ENCODE measurements at regions not wholly inside any gene's neighbourhood (a gene's known extent, or its start where the extent isn't known, plus 50 kb on each side); places are given as distances from the start of the nearest gene placed in this dataset.
A peak's percentile ranks its signal among the peaks of the same experiment; 100 is the strongest.

DNA sequence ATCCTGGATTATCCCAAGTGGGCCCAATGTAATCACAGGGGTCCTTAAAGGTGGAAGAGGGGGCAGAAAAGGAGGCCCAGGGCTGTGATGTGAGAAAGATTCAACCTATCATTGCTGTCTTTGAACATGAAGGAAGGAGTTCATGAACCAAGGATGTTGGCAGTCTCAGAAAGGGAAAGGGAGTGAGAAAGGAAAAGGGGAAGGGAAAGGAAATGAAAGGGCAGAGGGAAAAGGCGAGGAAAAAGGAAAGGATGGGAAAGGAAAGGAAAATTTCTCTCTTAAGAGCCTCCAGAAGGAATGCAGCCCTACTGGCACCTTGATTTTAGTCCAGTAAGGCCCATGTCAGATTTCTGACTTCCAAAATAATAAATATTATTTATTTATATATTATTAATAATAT is 687.8 kb downstream of the COL12A1 start:
- Mint-ChIP-seq H3K9me3 (ENCODE audit: unreplicated experiment) (no peaks in the 10 kb centered on the region), H3K4me1 (ENCODE audit: insufficient read depth, unreplicated experiment) (peaks cover 6% of the 10 kb centered on the region), H3K27ac (ENCODE audit: low read depth, unreplicated experiment) (no peak overlapping the region), H3K27me3 (ENCODE audit: insufficient read depth, unreplicated experiment) (no peaks in the 10 kb centered on the region), H3K4me3 (ENCODE audit: unreplicated experiment) (no peak overlapping the region), H3K36me3 (ENCODE audit: insufficient read depth, unreplicated experiment) (no peaks in the 10 kb centered on the region)
- DNase-seq (ENCODE audit: unreplicated experiment) = no peak
- intact Hi-C loops (cut with micrococcal nuclease) = no loop called here
- CTCF ChIA-PET = no interaction called here
- POLR2A ChIA-PET = interaction anchor here (0.5 kb wide), 1 partner anchor 19 kb away, joined by 3 read pairs; no protein-coding TSS in a partner anchor
- TF ChIP-seq, protein P1, sequence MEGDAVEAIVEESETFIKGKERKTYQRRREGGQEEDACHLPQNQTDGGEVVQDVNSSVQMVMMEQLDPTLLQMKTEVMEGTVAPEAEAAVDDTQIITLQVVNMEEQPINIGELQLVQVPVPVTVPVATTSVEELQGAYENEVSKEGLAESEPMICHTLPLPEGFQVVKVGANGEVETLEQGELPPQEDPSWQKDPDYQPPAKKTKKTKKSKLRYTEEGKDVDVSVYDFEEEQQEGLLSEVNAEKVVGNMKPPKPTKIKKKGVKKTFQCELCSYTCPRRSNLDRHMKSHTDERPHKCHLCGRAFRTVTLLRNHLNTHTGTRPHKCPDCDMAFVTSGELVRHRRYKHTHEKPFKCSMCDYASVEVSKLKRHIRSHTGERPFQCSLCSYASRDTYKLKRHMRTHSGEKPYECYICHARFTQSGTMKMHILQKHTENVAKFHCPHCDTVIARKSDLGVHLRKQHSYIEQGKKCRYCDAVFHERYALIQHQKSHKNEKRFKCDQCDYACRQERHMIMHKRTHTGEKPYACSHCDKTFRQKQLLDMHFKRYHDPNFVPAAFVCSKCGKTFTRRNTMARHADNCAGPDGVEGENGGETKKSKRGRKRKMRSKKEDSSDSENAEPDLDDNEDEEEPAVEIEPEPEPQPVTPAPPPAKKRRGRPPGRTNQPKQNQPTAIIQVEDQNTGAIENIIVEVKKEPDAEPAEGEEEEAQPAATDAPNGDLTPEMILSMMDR (IDR thresholded peaks at IDR 0.05; ENCODE audit: unreplicated experiment) = no peak
- BruUV-seq (replicated peaks) = no TSS peak

DNA sequence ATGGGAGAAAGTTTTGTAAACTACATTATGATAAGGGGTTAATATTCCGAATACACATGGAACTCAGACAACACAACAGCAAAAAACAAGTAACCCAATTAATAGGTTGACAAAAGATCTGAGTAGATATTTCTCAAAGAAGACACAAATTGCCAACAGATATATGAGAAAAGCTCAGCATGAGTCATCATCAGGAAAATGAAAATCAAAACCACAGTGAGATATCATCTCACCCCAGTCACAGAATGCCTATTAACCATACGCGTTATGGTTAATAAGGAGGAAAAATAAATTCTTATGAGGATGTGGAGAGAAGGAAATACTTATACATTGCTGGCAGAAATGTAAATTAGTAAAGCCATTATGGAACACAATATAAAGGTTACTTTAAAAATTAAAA is 695.0 kb downstream of the COL12A1 start:
- ChIA-PET POLR2A (interaction anchor here (0.9 kb wide), 1 partner anchor 9 kb away, joined by 7 read pairs; no protein-coding TSS in a partner anchor), CTCF (no interaction called here)
- TF ChIP-seq, protein P1 (IDR thresholded peaks at IDR 0.05; ENCODE audit: unreplicated experiment) = no peak
- Mint-ChIP-seq H3K9me3 (ENCODE audit: unreplicated experiment) (peaks cover 9% of the 10 kb centered on the region), H3K4me1 (ENCODE audit: insufficient read depth, unreplicated experiment) (no peaks in the 10 kb centered on the region), H3K36me3 (ENCODE audit: insufficient read depth, unreplicated experiment) (no peaks in the 10 kb centered on the region), H3K27me3 (ENCODE audit: insufficient read depth, unreplicated experiment) (no peaks in the 10 kb centered on the region), H3K27ac (ENCODE audit: low read depth, unreplicated experiment) (no peak overlapping the region), H3K4me3 (ENCODE audit: unreplicated experiment) (no peak overlapping the region)
- peak; percentile 3 for DNase-seq (ENCODE audit: unreplicated experiment)
- BruUV-seq (replicated peaks) = no TSS peak
- intact Hi-C loops (cut with micrococcal nuclease) = no loop called here

DNA sequence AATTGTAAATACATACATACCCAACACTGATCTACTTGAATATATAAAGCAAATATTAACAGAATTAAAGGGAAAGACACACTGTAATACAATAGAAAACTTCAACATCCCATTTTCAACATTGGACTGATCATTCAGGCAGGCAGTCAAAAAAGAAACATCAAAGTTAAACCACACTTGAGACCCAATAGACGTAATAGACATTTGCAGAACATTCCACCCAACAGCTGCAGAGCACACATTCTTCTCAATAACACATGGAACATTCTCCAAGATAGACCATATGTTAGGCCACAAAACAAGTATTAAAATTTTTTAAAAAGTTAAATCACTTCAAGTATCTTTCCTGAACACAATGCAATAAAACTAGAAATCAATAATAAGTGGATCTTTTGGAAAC is 698.2 kb downstream of the COL12A1 start:
- H3K27ac Mint-ChIP-seq (ENCODE audit: low read depth, unreplicated experiment) = no peak overlapping the region
- peaks cover 18% of the 10 kb centered on the region for H3K9me3 Mint-ChIP-seq (ENCODE audit: unreplicated experiment)
- intact Hi-C loops (cut with micrococcal nuclease) = no loop called here
- BruUV-seq (replicated peaks) = no TSS peak
- POLR2A ChIA-PET = interaction anchor here (0.6 kb wide), 2 partner anchors 57 to 92 kb away, joined by 3 to 4 read pairs; no protein-coding TSS in a partner anchor
- no peak for DNase-seq (ENCODE audit: unreplicated experiment)
- H3K36me3 Mint-ChIP-seq (ENCODE audit: insufficient read depth, unreplicated experiment) = peaks cover 7% of the 10 kb centered on the region
- H3K4me3 Mint-ChIP-seq (ENCODE audit: unreplicated experiment) = no peak overlapping the region
- H3K4me1 Mint-ChIP-seq (ENCODE audit: insufficient read depth, unreplicated experiment) = no peaks in the 10 kb centered on the region
- CTCF ChIA-PET = interaction anchor here (0.6 to 1.2 kb wide), 2 partner anchors 46 to 697 kb away, joined by 3 read pairs; no protein-coding TSS in a partner anchor
- TF ChIP-seq, protein P1 (IDR thresholded peaks at IDR 0.05; ENCODE audit: unreplicated experiment) = no peak
- H3K27me3 Mint-ChIP-seq (ENCODE audit: insufficient read depth, unreplicated experiment) = no peaks in the 10 kb centered on the region

DNA sequence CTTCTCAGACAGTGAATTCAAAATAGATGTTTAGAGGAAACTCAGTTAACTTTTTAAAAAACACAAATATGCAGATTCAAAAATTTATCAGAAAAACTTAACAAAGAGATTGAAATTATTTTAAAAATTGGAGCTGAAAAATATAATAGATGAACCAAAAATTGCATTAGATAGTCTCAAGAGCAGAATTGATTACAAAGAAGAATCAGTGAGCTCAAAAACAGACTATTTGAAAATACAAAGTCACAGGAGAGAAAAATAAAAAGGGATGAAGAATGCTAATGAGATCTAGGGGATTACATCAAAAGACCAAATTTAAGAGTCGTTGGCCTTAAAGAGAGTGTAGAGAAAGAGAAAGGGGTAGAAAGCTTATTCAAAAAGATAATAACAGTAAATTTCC is 700.5 kb downstream of the COL12A1 start:
- H3K27me3 Mint-ChIP-seq (ENCODE audit: insufficient read depth, unreplicated experiment) = no peaks in the 10 kb centered on the region
- H3K27ac Mint-ChIP-seq (ENCODE audit: low read depth, unreplicated experiment) = no peak overlapping the region
- no TSS peak for BruUV-seq (replicated peaks)

More for the DNA sequence above, 700.5 kb downstream of the COL12A1 start:
- Mint-ChIP-seq H3K4me1 (ENCODE audit: insufficient read depth, unreplicated experiment) (no peaks in the 10 kb centered on the region), H3K9me3 (ENCODE audit: unreplicated experiment) (peaks cover 18% of the 10 kb centered on the region), H3K4me3 (ENCODE audit: unreplicated experiment) (no peak overlapping the region), H3K36me3 (ENCODE audit: insufficient read depth, unreplicated experiment) (peaks cover 7% of the 10 kb centered on the region)
- intact Hi-C loops (cut with micrococcal nuclease) = no loop called here
- POLR2A ChIA-PET = interaction anchor here (0.8 kb wide), 1 partner anchor 11 kb away, joined by 3 read pairs; no protein-coding TSS in a partner anchor
- TF ChIP-seq, protein P1 (IDR thresholded peaks at IDR 0.05; ENCODE audit: unreplicated experiment) = no peak
- no peak for DNase-seq (ENCODE audit: unreplicated experiment)
- CTCF ChIA-PET = interaction anchor here (0.6 kb wide), 1 partner anchor 702 kb away, joined by 4 read pairs; no protein-coding TSS in a partner anchor
